GM13977 (cell line): ENCODE measurements at regions not wholly inside any gene's neighbourhood (a gene's known extent, or its start where the extent isn't known, plus 50 kb on each side); places are given as distances from the start of the nearest gene placed in this dataset.

Experiments
- DNase-seq: peaks from one replicate; pipeline ENCODE4 v3.0.0; 2012; ENCODE audit warnings: low spot score
- in situ Hi-C: fragments of 300-500 bp; cut with MboI; formaldehyde crosslinking; loops from one replicate; pipeline ENCODE4 v1.12.0; 2022; ENCODE audit warnings: low sequenced_read_pairs, low pct_unique_long_range_greater_than_20kb, mixed read lengths, inconsistent platforms; ENCODE audit not compliant: unreplicated experiment
- TF ChIP-seq, protein P1 (sequence below): IDR thresholded peaks from 2 replicates; pipeline ENCODE4 v1.5.1; 2012; ENCODE audit warnings: mild to moderate bottlenecking, control low read depth; ENCODE audit not compliant: insufficient read depth; ENCODE audit errors: extremely low read depth, missing control alignments

DNA sequence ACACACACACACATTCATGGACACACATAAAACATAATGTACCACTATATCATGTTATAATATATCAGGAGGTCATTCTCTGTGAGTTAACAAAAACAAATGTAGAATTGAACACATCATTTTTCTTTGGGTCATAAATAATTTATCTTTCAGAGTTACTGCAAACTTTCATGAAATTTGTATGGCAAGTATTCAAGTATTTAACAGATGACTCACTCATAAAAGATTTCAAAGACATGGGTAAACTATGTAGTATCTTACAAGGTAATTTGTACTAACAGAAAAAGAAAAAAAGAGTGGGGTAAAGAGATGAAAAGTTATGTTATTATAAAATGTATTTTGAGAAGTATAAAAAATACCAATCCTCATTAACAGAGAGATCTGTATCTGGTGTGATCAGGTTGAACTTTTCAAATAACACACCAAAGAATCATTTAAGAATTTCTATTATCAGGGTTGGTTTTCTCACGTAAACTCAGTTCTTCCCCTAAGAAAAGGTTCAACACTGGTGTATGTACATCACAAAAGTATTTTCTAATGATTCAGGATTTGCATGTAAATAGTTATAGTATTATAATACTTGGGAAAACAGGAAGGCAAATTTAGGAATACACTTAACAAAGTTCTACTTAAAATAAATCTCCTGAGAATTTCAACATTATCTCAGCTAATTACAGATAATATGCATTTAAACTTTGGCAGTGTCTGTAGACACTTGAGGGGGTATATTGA, 933.1 kb upstream of the LRRN3 start:
- TF ChIP-seq, protein P1, sequence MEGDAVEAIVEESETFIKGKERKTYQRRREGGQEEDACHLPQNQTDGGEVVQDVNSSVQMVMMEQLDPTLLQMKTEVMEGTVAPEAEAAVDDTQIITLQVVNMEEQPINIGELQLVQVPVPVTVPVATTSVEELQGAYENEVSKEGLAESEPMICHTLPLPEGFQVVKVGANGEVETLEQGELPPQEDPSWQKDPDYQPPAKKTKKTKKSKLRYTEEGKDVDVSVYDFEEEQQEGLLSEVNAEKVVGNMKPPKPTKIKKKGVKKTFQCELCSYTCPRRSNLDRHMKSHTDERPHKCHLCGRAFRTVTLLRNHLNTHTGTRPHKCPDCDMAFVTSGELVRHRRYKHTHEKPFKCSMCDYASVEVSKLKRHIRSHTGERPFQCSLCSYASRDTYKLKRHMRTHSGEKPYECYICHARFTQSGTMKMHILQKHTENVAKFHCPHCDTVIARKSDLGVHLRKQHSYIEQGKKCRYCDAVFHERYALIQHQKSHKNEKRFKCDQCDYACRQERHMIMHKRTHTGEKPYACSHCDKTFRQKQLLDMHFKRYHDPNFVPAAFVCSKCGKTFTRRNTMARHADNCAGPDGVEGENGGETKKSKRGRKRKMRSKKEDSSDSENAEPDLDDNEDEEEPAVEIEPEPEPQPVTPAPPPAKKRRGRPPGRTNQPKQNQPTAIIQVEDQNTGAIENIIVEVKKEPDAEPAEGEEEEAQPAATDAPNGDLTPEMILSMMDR, result no peak
- in situ Hi-C loops, result no loop called here

DNA sequence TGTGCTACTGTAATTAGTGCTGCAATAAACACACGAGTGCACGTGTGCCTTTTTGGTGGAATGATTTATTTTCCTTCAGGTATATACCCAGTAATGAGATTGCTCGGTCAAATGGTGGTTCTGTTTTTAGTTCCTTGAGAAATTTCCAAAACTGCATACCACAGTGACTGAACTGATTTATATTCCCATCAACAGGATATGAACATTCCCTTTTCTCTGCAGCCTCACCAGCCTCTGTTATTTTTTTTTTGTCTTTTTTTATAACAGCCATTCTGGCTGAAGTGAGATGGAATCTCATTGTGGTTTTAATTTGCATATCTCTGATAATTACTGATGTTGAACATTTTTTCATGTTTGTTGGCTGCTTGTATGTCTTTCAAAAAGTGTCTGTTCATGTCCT, 922.9 kb upstream of the LRRN3 start:
- DNase-seq, result no peak
- in situ Hi-C loops, result no loop called here
- TF ChIP-seq, protein P1, result no peak

More for the DNA sequence above, 933.1 kb upstream of the LRRN3 start:
- DNase-seq, result no peak

DNA sequence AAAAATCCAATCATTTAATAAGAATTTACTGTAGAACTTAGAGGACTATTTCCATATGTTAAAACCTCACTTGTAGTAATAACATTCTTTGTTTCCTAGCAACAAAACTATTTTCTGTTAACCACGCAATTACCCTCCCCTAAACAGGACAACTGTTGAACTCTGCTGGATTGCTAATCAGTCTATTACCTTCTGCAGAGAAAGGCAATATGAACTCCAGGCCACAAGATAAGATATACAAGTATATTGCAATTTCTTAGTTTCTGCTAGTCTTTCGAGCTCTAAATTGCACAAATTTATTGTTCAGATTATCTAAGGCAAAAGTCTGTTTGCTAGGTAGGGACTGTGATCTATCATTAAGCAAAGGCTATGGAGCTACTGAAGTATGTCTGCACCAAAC, 920.1 kb upstream of the LRRN3 start:
- no peak for DNase-seq
- TF ChIP-seq, protein P1, result no peak
- in situ Hi-C loops, result no loop called here

DNA sequence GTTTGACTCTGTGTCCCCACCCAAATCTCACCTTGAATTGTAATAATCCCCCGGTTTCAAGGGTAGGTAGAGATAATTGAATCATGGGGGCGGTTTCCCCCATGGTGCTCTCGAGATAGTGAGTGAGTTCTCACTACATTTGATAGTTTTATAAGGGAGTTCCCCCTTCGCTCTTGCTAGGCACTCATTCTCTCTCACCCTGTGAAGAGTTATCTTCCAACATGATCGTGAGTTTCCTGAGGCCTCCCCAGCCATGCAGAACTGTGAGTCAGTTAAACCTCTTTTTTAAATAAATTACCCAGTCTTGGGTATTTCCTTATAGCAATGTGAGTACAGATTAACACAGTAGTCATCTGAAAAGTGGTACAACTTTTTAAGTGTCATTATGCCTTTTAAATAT, 913.5 kb upstream of the LRRN3 start:
- in situ Hi-C loops, result no loop called here
- DNase-seq, result no peak
- TF ChIP-seq, protein P1, result no peak

DNA sequence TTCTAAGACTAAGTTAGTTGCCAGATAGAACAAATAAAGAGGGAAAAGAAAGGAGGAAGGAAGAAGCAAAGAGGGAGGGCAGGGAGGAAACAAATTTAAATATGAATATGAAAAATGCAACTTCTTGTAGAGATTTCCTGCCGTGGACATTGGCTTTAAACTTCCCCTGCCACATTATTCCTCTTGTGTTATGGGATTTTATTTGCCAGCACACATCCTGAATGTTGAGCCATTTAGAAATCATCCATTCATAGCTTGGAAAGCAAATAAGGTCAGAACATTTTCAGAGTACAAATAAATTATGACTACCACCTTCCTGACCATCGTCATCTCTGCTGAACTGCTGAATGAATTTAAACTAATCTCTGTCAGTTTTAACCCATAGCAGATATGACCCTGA, 911.9 kb upstream of the LRRN3 start:
- DNase-seq, result no peak
- TF ChIP-seq, protein P1, result no peak
- in situ Hi-C loops, result no loop called here

DNA sequence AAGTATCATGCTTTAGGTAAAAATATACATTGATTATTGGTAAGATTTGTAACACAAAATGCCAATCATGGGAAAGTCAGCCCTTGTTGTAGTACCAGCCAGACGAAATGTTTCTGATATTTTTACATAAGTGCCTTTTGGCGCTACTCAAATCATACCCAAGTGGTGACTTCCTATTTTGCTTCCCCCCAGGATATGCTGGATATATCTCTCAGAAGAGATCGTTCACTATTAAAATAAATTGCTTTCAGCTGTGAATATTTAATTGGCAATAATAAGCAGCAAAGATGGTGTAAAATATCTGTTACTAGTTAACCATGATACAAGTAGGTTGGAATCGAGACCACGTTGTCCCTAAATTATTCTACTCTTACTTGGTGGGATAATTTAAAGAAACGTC, 909.2 kb upstream of the LRRN3 start:
- in situ Hi-C loops, result no loop called here
- DNase-seq, result no peak
- TF ChIP-seq, protein P1, result no peak
